ENCODE measurements at regions not wholly inside any gene's neighbourhood (a gene's known extent, or its start where the extent isn't known, plus 50 kb on each side); places are given as distances from the start of the nearest gene placed in this dataset.

GRCh38 chrX:128334821-128335220 lies 282.6 kb upstream of the ACTRT1 start:
- no peak overlapping the region for H3K4me2 ChIP-seq (ENCODE audit: low read length)
- H4K20me1 ChIP-seq (ENCODE audit: insufficient read depth, low read length) = no peaks in the 10 kb centered on the region
- no peak overlapping the region for H3K4me3 ChIP-seq (ENCODE audit: low read depth, low read length, poor library complexity, severe bottlenecking)
- H3K9me2 ChIP-seq (ENCODE audit: low read depth, low read length) = no peaks in the 10 kb centered on the region
- no peaks in the 10 kb centered on the region for H3K9me3 ChIP-seq (ENCODE audit: low read length)
- no peaks in the 10 kb centered on the region for H3K27me3 ChIP-seq (ENCODE audit: insufficient read depth, low read length)
- no peaks in the 10 kb centered on the region for H3K4me1 ChIP-seq (ENCODE audit: insufficient read depth, low read length, severe bottlenecking)
- TF ChIP-seq EZH2 (IDR thresholded peaks at IDR 0.05; ENCODE audit: borderline replicate concordance, low read length) = no peak
- no peak for TF ChIP-seq CTCF (IDR thresholded peaks at IDR 0.05; ENCODE audit: low read length)
- no peak overlapping the region for H3K9ac ChIP-seq (ENCODE audit: low read length)
- no peak overlapping the region for H2AFZ ChIP-seq (ENCODE audit: low read length)
- no peaks in the 10 kb centered on the region for H3K36me3 ChIP-seq (ENCODE audit: insufficient read depth, low read length)
- H3F3A ChIP-seq (ENCODE audit: insufficient read depth, low read length) = no peaks in the 10 kb centered on the region
- no peak overlapping the region for H3K27ac ChIP-seq (ENCODE audit: low read depth, low read length, poor library complexity, severe bottlenecking)
- no peaks in the 10 kb centered on the region for H3K79me2 ChIP-seq (ENCODE audit: insufficient read depth, low read length)

GRCh38 chrX:128310912-128311311 lies 258.7 kb upstream of the ACTRT1 start:
- Histone ChIP-seq H3F3A (ENCODE audit: insufficient read depth, low read length) (no peaks in the 10 kb centered on the region), H3K4me2 (ENCODE audit: low read length) (no peak overlapping the region), H2AFZ (ENCODE audit: low read length) (no peak overlapping the region), H3K36me3 (ENCODE audit: insufficient read depth, low read length) (no peaks in the 10 kb centered on the region), H3K4me1 (ENCODE audit: insufficient read depth, low read length, severe bottlenecking) (no peaks in the 10 kb centered on the region), H3K9me3 (ENCODE audit: low read length) (no peaks in the 10 kb centered on the region), H3K9me2 (ENCODE audit: low read depth, low read length) (no peaks in the 10 kb centered on the region), H3K9ac (ENCODE audit: low read length) (no peak overlapping the region), H3K27ac (ENCODE audit: low read depth, low read length, poor library complexity, severe bottlenecking) (no peak overlapping the region), H4K20me1 (ENCODE audit: insufficient read depth, low read length) (no peaks in the 10 kb centered on the region), H3K4me3 (ENCODE audit: low read depth, low read length, poor library complexity, severe bottlenecking) (no peak overlapping the region), H3K79me2 (ENCODE audit: insufficient read depth, low read length) (no peaks in the 10 kb centered on the region), H3K27me3 (ENCODE audit: insufficient read depth, low read length) (no peaks in the 10 kb centered on the region)
- TF ChIP-seq EZH2 (IDR thresholded peaks at IDR 0.05; ENCODE audit: borderline replicate concordance, low read length) = no peak
- TF ChIP-seq CTCF (IDR thresholded peaks at IDR 0.05; ENCODE audit: low read length) = no peak

DNA sequence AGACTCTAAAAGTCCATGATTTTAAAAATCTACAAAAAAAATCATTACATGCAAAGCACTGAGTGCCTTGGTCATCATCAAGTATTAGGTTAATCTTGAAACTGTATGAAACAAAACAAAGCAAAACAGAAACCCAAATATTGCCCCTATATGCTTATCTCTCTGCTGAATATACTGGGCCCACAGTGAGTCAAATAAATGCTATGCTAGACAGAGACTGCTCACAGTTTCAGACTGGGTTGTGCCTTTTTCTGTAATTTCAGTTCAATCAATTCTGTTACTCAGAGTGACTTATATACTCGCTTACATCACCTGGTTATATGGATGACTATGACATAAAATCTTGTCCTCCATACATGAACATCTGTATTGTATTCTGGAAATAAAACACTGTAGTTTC lies 257.1 kb upstream of the ACTRT1 start:
- H3K4me1 ChIP-seq (ENCODE audit: insufficient read depth, low read length, severe bottlenecking) = no peaks in the 10 kb centered on the region

More for the DNA sequence above, 257.1 kb upstream of the ACTRT1 start:
- H3K9me2 ChIP-seq (ENCODE audit: low read depth, low read length) = no peaks in the 10 kb centered on the region
- no peaks in the 10 kb centered on the region for H3K79me2 ChIP-seq (ENCODE audit: insufficient read depth, low read length)
- H4K20me1 ChIP-seq (ENCODE audit: insufficient read depth, low read length) = no peaks in the 10 kb centered on the region
- H3K27me3 ChIP-seq (ENCODE audit: insufficient read depth, low read length) = no peaks in the 10 kb centered on the region
- H3K9me3 ChIP-seq (ENCODE audit: low read length) = no peaks in the 10 kb centered on the region
- no peak overlapping the region for H2AFZ ChIP-seq (ENCODE audit: low read length)
- H3K9ac ChIP-seq (ENCODE audit: low read length) = no peak overlapping the region
- H3K4me3 ChIP-seq (ENCODE audit: low read depth, low read length, poor library complexity, severe bottlenecking) = no peak overlapping the region
- no peak overlapping the region for H3K4me2 ChIP-seq (ENCODE audit: low read length)
- H3K36me3 ChIP-seq (ENCODE audit: insufficient read depth, low read length) = no peaks in the 10 kb centered on the region
- no peak overlapping the region for H3K27ac ChIP-seq (ENCODE audit: low read depth, low read length, poor library complexity, severe bottlenecking)
- no peak for TF ChIP-seq EZH2 (IDR thresholded peaks at IDR 0.05; ENCODE audit: borderline replicate concordance, low read length)
- no peak for TF ChIP-seq CTCF (IDR thresholded peaks at IDR 0.05; ENCODE audit: low read length)
- H3F3A ChIP-seq (ENCODE audit: insufficient read depth, low read length) = no peaks in the 10 kb centered on the region

All from OCI-LY1 (cell line).